ENCODE measurements at regions not wholly inside any gene's neighbourhood (a gene's known extent, or its start where the extent isn't known, plus 50 kb on each side); places are given as distances from the start of the nearest gene placed in this dataset.

- TF ChIP-seq EZH2 (IDR thresholded peaks at IDR 0.05) (no peak), POLR2AphosphoS5 (IDR thresholded peaks at IDR 0.05; ENCODE audit: borderline replicate concordance, low read depth, low read length) (no peak), FOXP2 (optimal IDR thresholded peaks at IDR 0.05; ENCODE audit: control extremely low read depth, extremely low read length, insufficient read depth) (no peak)
Measured at GRCh38 chr9:81390792-81391456, 298.4 kb downstream of the TLE1 start.
